ENCODE measurements at regions not wholly inside any gene's neighbourhood (a gene's known extent, or its start where the extent isn't known, plus 50 kb on each side); places are given as distances from the start of the nearest gene placed in this dataset.
"Not testable (repeated sequence)": the region's sequence is repeated elsewhere in the genome, so short reads cannot be mapped to it uniquely, and the experiment has no call there.

DNA sequence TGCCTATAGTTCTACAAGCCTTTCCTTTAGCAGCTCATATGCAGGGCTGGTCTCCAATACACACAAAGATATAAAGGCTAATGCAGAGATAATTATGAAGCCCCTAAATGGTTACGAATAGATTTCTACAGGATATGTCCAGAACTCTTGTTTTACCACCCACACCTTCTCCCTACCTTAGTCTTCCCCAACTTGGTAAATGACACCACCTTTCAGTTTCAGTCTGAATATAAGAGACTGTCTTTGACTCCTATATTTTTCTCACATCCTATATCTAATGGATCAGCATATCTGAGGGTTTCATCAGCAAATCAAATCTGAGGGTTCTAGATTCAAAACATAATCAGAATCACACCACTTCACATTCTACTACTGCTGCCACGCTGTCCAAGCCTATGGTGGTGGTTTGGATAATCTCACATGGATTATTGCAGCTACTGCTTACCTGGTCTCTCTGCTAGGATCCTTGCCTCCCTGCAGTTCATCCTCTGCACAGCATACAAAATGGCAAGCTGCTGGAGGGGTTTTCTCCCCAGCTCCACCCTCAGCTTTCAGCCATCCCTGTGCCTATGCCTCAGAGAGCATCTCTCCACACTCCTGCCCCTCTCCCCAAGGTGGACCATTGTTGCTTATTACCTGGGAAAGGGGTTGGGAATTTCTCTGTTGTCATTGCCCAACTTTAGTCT lies 178.0 kb upstream of the SPOPL start:
- no peak for DNase-seq (ENCODE audit: low spot score)

DNA sequence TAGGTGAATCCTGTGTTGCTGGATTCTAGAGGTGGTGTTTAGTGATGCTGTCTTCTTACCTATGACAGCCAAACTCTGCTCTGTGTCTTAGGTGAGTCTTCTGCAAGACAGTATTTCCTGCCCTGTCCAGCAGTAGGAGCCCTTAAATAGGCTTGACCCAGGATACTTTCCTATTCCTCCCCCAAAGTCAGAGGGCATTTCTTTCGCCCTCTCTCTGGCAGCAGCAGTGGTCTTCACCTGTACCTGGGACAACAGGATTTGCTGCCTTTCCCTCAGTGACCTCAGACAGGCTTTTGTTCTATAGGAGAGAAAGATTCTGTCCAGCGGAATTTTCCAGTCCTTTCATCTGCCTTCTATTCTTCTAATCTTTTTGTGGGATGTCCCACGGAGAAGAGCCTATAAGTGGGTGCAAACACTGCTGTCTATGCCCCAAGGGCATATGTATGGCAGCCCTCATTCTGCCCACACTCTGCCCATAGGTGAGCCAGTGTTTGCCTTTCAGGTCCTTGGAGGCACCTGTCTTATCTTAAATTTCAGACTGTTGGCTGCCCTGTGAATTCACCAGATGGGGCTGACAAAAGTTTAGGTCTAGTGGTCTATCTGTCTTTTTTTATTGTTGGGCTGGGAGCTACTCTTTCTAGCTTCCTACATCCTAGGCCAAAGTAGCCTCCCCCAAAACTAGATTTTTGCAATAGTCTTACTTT lies 177.3 kb upstream of the SPOPL start:
- DNase-seq (ENCODE audit: low spot score) = no peak

DNA sequence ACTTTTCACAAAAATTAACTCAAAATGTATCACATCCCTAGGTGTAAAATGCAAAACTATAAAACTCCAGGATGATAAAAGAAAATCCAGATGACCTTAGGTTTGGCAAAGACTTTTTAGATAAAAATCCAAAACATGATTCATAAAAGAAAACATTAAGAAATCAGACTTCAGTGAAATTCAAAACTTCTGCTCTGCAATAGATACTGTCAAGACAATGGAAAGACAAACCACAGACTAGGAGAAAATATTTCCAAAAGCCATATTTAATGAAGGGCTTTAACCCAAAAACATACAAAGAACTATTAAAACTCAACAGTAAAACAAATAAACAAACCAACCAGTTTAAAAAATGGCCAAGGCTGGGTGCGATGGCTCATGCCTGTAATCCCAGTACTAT lies 173.6 kb upstream of the SPOPL start:
- DNase-seq (ENCODE audit: low spot score) = no peak

DNA sequence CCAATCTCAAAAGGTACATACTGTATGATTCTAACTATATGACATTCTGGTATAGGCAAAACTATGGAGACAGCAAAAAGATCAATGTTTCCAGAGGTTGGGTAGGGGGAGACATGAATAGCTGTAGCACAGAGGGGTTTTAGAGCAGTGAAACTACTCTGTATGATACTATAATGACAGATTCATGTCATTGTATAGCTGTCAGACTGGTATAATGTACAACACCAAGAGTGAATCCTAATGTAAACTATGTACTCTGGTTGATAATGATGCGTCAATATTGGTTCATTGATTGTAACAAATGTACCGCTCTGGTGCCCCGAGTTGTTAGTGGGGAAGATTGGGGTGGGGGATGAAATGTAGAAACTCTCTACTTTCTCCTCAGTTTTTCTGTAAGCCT lies 172.4 kb upstream of the SPOPL start:
- no peak for DNase-seq (ENCODE audit: low spot score)

DNA sequence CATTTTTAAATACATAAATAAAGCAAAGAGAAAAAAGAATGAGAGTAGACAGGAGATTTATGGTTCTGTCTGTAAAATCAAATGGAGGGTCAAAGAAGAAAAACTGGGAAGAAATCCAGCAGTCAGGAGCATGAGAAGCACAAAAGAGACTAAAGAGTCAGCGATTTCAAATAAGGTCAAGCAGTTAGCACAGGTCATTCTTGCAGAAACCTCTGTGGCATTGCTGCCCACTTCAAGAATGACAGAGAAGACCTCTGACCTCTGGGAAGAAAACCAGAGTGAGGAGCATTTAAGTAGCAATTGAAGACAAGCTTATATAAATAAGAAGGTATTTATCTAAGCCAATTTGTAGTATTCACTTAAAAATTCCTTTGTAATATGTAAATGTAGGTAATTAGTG lies 172.0 kb upstream of the SPOPL start:
- DNase-seq (ENCODE audit: low spot score) = no peak

DNA sequence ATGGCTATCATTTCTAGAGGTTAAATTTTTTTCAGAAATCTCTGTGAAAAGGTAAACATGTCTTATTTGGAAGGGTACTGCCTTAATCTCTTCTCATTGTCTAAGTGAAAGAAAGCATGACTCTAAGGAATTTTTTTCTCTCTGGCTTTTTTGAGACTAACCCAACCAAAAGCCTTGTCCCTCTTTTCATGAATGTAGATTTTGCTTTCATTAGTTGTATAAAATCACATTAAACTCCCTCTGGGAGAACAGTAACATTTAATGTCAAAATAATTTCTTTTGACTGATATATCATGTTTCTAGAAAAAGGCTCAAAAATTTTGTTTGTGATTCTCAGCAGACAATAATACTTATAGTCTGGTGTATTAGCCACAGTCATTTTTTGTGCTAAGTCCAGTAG lies 168.4 kb upstream of the SPOPL start:
- no peak for DNase-seq (ENCODE audit: low spot score)

DNA sequence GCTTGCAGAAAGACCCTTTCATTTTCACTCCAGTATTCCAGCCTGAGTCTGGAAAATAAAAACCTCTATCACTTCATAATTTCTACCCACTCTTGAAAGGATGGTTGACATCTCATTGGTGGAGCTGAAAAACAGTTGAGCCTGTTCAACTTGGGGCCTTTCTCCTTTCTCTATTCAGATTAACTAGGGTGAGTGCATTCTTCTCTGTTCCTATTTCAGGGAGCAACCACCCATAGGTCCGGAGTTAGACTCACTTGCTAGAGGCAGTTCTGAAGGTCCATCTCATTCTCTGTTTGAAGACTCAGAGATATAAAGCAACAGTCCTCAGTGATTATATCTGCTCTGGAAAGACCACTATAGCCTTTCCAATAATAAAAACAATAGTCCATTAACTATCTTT lies 167.9 kb upstream of the SPOPL start:
- no peak for DNase-seq (ENCODE audit: low spot score)

DNA sequence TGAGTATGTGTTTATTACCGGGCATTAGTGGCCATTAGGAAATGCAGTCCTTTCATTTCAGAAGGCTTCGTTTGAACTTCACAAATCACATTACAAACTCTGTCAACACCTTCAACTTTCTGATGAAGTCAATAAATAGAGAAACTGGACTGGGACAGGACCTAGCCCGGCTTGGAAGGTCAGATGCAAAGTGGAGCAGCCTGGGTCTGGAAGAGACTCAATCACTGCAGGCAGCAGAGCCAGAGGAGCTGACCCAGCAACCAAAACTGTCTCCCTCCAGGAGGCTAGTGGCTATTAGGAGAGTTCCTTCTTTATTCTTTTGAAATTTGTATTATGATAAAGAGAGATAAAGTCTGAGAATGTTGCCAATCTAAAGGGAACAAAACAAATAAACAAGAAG lies 167.2 kb upstream of the SPOPL start:
- no peak for DNase-seq (ENCODE audit: low spot score)

DNA sequence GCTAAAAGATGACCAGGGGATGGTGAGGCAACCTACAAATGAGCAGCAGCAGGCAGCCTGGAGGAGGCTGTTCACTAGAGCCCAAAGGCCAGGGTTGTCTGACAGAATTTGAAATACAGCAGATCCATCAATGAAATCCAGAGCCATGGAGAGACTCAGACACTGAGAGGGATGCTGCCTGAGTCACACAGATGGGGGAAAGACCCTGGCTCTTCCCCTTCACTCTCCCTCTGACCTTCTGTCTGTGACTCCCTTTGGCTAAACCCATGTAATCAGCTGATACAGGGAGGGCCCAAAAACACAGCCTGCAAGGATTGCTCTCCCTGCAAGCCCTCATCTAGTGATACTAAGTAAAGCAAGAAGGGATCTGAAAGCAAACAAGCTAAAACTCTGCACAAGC lies 166.5 kb upstream of the SPOPL start:
- DNase-seq (ENCODE audit: low spot score) = no peak

DNA sequence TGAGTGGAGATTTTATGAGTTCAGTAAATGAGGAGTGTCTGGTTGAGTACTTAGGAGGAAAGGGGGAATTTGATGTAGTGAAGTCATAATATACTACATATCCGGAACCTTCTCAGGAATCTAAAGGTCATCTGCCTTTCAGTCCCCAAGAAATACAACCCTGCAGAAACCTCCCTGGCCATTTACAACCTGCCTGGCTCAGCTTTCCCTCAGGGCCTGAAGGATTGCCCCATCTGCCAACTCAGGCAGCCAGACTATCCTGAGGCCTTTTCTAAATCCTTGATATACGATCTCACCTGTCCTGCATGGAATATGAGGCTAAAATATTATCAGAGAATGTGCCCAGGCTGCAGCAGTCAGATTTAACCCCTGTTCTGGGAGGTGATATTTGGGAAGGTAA lies 165.4 kb upstream of the SPOPL start:
- DNase-seq (ENCODE audit: low spot score) = no peak

DNA sequence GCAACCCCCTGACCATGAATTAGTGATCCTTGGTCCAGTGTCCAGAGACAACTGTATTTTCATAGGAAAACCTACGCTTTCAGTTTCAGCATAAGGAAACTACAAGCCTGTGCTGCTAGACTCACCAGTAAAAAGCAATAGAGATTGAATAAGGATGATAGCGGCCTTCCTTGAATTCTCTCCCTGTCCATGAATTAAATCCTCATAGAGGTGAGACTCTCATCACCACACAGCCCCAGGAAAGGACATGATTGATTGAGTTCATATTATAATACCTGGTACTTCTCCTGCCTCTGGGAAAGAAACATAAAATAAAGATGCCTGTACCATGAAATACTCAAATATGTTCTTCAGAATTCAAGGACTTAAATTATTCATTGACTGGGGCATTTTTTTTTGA lies 146.3 kb upstream of the SPOPL start:
- DNase-seq (ENCODE audit: low spot score) = no peak

DNA sequence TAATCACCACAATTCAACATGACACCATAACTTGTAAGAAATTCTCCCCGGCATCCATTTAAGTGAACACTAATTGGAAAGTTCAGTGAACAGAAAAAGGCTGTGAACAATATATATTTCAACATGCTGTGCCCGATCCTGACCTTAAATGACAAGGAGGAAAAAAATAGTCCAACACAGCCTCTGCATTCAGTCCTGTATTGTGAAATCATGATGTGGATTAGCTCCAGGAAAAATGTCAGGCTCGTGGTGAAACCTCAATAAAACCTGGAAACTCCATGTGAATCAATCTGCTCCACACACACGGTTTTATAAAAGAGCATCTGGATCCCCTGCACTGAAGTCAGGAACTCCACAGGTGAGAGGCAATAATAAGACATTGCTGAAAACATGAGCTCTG lies 145.4 kb upstream of the SPOPL start:
- DNase-seq (ENCODE audit: low spot score) = peak; percentile 23

DNA sequence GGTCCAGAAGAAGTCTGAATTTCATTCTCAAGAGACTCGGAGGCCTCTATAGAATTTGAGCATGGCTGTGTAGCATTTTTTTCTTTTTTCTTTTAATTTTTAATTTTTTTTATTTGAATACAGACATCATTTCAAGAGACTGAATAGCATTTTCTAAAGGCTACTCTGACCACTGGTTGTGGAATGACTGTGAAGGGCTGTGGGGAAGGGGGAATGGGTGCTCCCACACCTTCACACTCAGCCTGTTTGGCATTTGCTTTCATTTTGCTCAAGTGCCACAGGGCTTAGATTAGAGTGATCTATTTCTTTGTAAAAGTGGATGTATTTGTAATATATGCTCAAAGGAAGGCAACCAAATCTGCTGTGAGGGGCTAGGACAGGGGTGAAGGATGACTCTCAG lies 142.0 kb upstream of the SPOPL start:
- no peak for DNase-seq (ENCODE audit: low spot score)

DNA sequence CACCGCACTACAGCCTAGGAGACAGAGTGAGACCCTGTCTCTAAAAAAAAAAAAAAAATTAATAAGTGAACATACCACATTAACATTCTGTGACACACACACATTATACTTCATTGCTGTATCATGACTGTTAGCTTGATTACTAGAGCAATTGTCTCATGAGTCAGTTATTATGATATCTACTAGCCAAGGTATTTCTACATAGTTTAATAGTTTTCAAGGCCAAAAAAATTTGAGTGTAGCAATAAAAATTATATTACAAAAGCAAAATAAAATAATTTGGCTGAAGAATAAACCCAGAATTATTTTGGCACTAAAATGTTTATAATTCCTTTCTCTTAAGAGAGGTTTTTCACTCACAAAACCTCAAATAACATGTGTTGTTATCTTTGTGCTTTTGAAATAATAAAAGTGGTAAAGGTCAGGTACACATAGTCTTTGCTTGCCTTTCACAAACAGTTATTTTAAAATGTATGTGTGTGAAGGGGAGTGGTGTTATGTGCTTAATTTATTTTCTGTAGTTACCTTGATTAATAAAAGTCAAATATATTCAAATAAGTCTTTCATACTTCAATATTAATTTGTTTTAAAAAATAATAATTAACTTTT lies 136.9 kb upstream of the SPOPL start:
- no peak for DNase-seq (ENCODE audit: low spot score)

DNA sequence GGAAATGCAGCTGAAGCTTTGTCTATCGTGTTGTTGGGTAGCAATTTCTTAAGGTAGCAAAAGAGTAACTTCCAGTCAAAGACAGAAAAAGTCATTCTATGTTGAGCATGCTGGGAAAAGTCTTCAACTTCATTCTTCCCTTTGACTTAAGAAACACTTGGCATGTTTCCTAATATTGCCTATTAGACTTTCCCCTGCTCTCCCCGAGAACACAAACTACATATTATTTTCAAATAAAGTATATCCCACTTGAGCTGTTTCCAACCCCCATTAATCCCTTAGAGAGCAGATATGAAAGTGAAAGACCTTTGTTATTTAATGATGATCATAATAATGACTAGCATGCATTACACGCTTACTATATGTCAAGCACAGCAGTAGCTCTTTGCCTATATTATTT lies 136.0 kb upstream of the SPOPL start:
- DNase-seq (ENCODE audit: low spot score) = no peak

DNA sequence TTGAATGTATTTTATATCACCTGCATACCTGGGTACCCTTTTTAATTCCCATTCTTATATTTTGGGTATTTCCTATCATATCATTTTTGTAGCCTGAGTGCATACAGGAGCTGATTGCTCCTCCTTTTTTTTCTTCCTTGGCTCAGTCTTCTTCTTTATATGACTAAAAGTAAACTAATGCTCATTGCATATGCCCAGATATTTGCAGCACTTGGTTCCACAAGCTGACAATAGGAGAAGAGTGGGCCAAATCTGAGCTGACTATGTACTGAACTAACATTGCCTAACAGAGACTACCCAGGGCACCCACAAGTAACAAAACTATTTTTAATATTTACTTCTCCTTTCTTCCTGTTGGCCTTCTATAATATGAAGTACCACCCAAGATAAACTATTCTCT lies 131.7 kb upstream of the SPOPL start:
- DNase-seq (ENCODE audit: low spot score) = no peak

DNA sequence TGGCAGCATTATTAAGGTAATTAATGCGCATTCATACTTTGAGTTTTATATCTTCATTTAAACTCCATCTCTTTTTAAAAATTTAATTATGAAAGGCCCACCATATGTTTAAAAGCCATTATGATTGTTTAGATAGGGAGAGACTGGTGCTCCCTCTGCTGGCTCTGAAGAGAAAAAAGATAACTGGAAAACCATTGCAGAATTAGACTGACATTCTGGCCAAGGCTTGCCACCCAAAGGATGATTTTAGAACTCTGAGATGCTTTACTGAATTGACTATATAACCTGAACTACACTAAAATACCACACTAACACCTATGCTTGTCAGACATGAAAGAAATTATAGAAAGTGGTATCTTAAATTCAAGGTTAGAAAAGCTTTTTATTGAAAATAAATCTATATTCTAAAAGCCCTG lies 127.6 kb upstream of the SPOPL start:
- DNase-seq (ENCODE audit: low spot score) = peak; percentile 12

DNA sequence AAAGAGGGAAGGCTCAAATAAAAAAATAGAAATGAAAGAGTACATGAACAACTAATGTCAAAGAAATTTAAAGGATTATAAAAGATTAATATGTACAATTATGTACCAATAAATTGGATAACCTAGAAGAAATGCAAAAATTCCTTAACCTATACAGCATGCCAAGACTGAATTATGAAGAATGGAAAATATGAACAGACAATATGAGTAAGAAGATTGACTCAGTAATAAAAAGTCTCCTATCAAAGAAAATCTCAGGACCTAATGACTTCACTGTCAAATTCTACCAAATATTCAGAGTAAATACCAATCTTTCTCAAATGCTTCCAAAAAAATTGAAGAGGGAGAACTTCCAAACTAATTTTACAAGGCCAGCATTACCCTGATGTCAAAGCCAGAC lies 120.2 kb upstream of the SPOPL start:
- DNase-seq (ENCODE audit: low spot score) = no peak

DNA sequence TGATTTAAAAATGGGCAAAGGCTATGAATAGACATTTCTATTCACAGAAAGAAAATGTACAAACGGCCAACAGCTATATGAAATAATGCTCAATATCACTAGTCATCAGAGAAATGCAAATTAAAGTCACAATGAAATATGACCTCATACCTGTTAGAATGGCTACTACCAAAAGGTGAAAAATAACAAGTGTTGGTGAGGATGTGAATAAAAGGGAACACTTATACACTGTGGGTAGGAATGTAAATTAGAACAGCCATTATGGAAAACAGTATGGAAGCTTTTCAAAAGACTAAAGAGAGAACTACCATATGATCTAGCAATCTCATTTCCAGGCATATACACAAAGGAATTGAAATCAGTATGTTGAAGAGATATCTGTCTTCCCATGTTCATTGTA lies 118.9 kb upstream of the SPOPL start:
- DNase-seq (ENCODE audit: low spot score) = no peak

DNA sequence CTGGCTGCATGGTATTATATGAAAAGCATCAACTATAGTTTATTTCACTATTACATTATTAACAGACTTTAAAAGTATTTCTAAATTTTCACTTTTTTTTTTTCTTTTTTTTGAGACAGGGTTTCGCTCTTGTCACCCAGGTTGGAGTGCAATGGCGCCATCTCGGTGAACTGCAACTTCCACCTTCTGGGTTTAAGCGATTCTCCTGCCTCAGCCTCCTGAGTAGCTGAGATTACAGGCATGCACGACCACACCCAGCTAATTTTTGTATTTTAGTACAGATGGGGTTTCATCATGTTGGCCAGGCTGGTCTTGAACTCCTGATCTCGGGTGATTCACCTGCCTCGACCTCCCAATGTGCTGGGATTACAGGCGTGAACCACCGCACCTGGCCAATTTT lies 115.4 kb upstream of the SPOPL start:
- not testable (repeated sequence) for DNase-seq (ENCODE audit: low spot score)

DNA sequence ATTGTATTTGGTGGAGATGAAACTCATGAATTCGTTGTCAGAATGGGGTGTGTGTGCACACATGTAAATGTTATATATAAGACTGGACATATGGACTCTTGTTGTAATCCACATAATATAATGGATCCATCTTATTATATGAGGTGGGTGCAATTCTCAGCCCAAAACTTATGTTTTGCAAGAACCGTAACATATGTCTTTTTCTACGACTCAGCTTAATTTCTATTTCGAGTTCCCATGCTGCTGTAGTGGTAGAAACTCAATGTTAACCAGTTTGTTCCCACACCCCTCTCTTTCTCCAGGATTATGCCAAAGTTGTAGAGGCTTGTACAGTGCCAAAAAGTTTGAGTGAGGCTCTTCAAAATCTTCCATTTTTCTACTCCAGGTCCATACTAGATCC lies 112.5 kb upstream of the SPOPL start:
- no peak for DNase-seq (ENCODE audit: low spot score)

DNA sequence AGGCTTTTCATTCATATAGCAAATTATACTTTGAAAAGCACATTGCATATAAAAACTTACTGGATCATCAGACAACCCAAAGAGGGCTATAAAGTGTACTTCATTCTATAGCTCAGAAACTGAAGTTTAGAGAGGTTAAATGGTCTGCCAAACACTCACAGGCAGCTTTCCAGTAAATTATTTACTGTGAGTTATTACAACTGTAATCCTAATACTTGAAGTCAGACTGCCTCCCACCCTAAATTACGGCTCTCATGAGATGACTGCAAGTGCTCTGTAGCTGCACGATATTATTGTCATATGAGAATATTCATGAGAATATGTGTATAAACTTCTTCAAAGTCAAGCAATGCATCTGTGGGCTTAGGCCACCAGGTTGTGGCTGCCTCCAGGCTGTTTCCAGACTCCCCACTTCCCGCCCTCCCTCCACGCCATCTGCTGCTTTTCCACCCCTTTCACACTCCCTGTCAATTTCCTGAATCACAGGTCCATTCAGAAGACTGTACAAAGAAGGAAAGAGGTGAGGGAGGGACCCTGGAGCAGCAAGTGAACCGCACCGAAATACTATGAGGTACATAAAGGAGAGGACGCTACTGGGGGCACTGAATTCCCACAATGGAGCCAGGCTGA lies 111.1 kb upstream of the SPOPL start:
- no peak for DNase-seq (ENCODE audit: low spot score)

DNA sequence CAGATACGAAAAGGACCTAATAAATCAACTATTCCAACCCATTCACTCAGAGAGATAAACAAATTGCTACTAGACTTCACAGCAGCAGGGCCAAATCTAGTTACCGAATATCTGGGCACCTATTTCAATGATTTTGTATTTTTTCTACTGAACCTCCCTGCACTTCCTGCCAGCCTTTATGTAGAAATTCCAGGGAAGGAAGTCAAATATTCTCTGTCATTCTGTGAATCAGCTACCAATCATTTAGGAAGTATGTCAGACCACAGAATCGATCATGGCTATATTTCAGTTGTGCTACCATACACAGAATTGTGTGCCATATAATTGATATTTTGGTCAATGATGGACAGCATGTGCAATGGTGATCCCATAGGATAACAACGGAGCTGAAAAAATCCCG lies 109.6 kb upstream of the SPOPL start:
- DNase-seq (ENCODE audit: low spot score) = no peak
